Posterior vena cava (tissue), 2 donors: ENCODE measurements at regions not wholly inside any gene's neighbourhood (a gene's known extent, or its start where the extent isn't known, plus 50 kb on each side); places are given as distances from the start of the nearest gene placed in this dataset.

Source experiments
- DNase-seq: peaks from one replicate; pipeline ENCODE4 v3.0.0-alpha.2; 2020; ENCODE audit warnings: low spot score
- intact Hi-C, 2 donors: fragments of 100-400 bp; cut with DNase I; formaldehyde crosslinking; loops; one replicate each; pipeline versions ENCODE4 v1.14.1 to v1.14.2; 2022 to 2023
- donor health status: DM: yes; HTN: yes; CAD: no.
- donor health status: DM: yes; HTN: yes; CAD: no.

DNA sequence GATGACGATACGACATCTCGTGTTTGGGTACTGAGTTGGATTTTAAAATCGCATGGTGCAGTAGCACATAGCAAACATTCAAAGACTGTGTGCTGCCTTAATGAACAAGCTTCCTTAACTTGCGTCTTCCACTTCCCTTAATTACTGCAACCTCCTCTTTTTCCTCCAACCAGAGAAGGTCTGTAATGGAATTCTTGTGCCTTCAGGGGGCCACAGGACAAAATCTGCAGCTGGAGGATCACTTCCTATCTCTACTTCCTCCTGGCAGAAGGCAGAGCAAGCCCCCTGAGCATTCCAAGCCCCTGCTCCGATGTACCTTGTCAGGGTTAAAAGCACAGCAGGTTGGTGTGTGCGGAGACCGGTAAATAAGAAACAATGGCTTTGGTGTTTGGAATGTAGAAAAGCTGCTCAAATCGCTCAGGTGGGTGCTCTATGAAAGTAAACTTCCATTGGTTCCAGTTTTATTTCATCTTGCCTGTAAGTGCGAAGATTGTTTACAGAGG is 151.3 kb upstream of the UQCRFS1 start:
- DNase-seq = no peak
- intact Hi-C loops = no loop called here

DNA sequence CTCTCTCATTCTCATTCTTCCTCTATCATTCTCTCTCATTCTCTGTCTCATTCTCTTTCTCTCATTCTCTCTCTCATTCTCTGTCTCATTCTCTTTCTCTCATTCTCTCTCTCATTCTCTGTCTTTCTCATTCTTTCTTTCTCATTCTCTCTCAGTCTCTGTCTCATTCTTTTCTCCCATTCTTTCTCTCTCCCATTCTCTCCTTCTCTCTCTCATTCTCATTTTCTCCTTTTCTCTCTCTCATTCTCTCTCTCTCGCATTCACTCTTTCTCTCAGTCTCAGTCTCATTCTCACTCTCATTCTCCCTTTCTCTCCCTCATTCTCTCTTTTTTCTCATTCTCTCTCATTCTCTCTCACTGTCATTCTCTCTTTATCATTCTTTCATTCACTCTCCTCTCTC is 152.0 kb upstream of the UQCRFS1 start:
- DNase-seq = no peak
- intact Hi-C loops = no loop called here

- intact Hi-C loops = no loop called here
- DNase-seq = no peak
These were observed 153.0 kb upstream of the UQCRFS1 start for GRCh38 chr19:29365836-29366417.

DNA sequence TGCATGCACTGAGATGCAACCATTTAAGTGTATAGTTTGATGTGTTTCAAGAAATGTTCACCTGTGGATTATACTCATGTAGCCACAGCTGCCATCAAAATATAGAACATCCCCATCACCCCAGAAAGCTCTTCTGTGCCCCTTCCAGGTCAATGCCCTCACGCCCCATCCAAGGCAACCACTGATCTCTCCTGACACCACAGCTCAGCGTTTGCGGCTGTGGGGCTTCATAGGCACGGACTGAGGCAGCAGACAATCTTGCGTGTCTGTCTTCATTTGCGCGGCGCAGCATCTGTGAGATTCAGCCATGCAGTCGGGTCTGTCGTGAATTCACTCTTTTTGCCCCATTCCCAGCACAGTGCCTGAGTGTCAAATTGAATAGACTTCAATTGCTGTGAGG is 153.8 kb upstream of the UQCRFS1 start:
- DNase-seq = peak; percentile 46
- intact Hi-C loops = no loop called here

DNA sequence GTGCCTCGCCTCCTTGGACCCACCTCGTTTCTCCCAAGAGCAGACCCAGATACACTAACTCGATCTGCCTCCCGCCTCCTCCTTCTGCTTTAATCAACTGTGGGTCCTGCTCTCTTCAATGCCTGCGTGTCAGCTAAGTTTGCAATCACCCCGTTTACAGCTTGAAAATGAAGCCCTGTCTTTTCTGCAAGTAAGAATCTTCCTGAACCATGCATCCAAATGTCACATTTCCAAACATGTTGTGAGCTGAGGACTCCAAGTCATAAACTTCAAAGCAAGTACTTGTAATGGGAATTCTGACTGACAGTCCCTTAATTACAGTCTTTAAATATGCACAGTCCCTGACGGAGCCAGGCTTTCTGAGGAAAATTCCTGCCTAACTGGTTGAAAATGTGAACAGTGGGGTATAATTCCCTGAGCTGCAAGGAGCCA is 154.9 kb upstream of the UQCRFS1 start:
- no peak for DNase-seq
- intact Hi-C loops = no loop called here

DNA sequence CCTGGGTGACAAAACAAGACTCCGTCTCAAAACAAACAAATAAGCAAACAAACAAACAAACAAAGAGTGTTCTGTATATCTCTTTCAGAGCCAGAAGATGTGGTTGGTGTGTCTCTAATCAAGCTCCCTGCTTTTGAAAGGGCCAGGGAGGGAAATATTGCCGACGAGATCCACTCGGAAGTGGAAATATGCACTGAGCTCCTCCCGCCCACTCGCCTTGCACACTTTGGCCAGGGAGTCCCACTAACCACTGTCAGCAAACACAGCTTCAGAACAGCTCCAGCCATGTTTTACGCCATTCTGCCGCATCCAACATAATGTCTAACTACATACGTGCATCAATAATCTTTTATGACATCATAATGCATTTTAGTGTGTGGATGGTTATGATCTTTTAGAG is 155.5 kb upstream of the VSTM2B start:
- intact Hi-C loops = no loop called here
- peak; percentile 56 for DNase-seq

DNA sequence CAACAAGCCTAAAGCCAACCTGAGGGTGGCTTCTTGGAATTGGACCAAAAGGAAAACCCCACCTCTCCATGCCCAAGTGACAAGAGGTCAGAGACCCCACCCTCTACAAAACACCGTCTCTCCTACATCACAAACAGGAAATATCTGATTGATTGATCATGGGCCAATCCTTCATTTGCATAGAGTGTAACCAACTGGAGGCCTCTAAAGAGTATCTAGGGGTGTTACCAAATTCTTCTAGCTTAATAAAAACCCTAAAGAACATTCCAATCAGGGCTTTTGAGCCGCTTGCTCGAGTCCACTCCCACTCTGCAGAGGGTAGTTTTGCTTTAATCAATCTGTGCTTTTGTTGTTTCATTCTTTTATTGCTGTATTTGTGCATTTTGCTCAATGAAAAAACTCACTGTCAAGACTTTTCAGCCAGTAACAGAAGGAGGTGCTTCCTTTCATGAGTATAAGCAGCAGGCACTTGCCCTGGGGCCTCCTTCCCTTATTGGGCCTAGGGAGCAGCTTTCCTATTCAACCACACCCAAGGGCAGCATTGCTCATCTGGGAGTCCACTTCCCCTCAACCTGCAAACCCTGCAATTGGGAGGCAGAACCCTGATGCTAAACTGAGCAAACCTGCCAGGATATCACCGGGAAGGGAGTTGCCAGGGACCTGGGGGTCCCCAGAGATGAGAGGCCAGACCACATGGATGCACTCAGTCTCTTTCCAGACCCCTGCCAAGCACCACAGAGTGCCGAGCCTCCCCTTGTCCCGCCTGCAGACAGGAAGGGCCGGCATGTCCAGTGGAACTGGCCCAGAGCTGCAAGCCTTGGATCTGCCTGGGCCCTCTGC is 154.3 kb upstream of the VSTM2B start:
- DNase-seq = peak; percentile 29
- intact Hi-C loops = no loop called here

DNA sequence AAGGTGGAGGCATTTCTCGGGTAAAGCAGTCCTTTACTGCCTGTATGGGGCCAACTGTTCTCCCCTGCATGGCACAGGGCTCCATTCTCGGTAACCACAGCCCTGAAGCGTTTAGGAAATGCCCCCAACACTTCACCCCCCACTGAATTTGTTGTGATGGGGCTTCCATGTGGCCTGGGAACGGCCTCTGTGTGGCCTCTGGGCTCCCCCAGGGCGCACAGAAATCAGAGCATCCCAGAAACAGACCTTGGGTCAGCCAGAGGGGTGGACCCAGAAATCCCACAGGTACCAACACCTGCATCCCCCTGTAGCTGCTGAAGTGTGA is 153.7 kb upstream of the VSTM2B start:
- peak; percentile 10 for DNase-seq
- intact Hi-C loops = no loop called here

DNA sequence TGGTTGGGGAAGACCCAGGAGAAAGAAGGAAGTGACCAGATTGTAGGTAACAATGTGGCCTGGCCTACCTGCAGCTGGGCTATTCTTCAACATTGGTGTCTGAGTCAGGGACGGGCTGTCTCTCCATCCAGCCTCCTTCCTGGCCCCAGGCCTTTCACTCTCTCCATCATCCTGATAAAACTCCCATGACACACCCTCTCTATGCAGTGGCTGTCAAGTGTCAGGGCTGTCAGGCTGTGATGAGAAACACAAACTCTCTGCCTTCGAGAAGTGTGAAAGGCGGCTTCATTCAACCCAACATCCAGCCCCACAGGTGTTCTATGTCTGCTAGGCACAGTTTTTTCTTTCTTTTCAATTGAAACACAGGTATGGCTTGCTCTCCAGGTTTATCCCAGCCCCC is 153.3 kb upstream of the VSTM2B start:
- intact Hi-C loops = no loop called here
- DNase-seq = peak; percentile 13

DNA sequence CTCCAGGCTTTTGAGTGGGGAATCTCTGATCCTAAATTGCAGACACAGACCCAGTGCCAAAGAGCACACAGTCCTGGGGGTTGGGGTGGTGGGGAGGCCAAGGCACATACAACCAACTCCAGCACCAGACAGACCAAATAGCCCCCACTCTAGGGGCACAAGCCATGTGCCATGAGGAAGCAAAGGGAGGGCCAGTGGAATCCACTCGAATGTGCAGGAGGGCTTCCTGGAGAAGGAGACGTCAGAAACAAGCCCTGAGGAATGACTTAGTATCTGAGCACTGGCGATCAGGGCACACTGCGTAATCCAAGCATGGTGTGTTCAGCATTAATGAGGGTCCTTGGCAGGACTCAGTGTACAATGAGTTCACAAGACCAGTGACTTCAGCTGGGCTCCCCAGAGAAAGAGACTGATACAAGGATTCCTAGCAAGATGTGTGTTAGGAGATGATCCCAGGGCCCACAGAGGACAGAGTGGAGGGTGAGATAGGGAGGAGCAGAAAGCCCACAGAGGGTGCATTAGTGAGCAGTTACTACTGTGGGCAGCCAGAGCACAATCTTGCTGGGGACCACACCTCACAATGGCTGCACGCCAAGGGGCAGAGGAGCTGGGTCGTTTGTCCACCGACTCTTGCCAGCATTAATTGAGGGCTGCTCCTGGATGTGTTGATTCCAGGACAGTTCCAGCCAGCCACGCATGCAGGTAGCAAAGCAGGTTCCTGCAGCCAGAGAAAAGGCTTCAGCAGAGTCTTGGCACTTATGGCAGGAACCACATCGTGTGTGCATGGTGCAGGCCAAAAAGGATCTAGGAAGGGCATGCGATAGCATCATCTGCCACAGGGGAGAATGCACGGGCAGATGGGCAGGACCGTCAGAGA is 152.6 kb upstream of the VSTM2B start:
- intact Hi-C loops = no loop called here
- DNase-seq = peak; percentile 46

DNA sequence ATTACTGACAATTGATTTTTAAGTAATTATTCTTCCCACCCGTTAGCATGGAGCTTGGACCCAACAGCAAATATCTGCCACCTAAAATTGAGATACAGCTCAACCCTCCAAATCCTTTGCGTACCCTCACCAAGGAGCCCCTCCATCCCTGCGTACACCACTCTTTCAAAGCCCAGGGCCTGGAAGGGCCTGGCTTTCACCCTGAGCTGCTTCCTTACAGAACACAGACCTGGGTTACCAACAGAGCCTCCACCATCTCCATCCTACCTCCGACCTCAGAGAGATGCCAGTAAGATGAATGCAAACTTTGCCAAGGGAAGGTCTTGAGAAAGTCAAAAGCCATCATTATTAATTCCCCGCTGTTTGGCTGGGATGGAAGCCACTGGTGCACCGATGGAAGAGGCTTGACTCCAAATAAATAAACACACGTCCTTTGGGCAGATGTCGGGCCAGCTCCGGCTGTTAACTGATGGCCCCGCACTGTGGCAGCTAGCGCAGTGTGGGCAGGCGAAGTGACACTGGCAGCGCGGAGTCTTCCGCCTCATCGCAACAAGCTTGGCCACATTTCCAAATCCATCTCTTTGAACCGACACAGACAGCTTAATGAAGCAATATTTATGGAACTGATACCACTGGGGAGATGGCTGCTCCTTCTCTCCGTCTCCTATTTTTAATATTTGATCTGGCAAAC is 150.2 kb upstream of the VSTM2B start:
- DNase-seq = peak; percentile 32
- intact Hi-C loops = no loop called here

DNA sequence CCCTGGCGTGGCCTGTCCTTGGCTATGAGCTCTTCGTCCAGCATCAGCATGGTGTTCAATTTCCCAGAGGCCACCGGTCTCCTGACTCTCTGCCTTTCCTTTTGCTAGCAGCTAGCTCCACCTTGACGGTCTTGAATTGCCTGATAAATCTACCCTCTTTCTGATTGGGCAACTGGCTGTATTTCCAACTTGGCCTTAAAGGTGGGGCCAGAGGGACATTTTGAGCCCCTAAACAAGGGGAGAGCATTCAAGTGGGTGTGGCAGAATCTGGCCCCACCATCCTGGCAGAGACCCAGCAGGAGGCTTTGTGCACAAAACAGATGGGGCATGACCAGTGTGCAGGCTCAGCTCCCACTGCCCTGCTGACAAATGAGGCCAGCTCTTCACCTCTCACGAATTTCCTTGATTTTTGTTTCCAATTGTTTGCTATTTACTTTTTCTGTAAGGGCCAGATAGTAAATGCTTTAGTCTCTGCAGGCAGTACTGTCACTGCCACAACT is 148.9 kb upstream of the VSTM2B start:
- intact Hi-C loops = no loop called here
- peak; percentile 48 for DNase-seq

GRCh38 chr19:29378126-29378525 is 147.7 kb upstream of the VSTM2B start:
- intact Hi-C loops = no loop called here
- DNase-seq = no peak

GRCh38 chr19:29378543-29379080 is 147.2 kb upstream of the VSTM2B start:
- DNase-seq = peak; percentile 47
- intact Hi-C loops = no loop called here

DNA sequence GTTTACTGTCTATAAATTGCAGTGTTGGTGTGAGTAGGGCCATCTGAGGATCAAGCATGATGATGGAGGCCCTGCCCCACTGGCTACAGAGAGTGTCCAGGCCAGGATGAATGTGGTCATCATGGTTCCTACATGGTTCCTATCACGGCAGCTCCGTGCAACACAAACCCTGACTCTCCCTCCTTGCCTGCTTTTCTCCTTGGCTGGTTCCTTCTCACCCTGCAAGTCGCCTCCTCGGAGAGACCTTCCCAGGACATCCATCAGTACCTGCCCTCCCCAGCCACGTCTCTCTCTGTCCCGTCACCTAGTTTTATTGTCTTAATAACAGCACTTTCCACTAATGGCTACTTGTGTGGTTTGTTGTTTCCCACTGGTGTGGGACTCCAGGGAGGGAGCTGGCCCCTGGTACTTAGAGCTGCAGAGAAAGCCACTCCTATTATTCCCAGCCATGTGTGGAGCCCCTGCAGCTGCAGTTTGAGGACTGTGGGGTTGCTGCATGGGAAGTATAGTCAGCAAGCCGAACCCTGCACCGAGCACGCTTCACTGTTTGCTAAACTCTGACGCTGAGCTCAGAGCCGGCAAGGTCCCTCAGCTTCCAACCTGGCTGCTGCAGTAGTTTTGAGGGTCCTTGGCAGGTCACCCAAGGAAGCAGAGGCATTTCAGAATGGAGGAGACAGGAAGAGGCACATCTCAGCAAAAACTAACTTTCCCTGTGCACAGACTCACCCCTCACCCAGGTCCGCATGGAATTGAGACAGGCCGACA is 146.4 kb upstream of the VSTM2B start:
- intact Hi-C loops = no loop called here
- peak; percentile 60 for DNase-seq

DNA sequence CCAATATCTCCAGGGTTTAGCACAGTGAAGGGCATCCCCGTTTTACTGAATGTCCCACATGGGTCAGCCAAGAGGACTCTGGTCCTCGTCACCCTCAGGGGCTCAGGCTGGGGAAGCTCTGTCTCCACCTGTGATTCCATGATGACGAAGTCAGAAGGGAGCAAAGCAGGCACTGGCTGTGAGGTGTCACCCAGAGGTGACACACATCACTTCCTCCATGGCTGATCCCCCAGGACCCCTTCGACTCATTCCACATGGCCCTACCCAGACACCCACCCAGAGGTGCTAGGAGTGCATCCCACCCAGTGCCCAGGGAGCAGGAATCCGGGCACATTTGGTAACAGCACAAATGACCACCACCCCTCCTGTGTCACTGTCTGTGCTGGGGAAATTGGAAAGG is 145.2 kb upstream of the VSTM2B start:
- peak; percentile 19 for DNase-seq
- intact Hi-C loops = no loop called here

DNA sequence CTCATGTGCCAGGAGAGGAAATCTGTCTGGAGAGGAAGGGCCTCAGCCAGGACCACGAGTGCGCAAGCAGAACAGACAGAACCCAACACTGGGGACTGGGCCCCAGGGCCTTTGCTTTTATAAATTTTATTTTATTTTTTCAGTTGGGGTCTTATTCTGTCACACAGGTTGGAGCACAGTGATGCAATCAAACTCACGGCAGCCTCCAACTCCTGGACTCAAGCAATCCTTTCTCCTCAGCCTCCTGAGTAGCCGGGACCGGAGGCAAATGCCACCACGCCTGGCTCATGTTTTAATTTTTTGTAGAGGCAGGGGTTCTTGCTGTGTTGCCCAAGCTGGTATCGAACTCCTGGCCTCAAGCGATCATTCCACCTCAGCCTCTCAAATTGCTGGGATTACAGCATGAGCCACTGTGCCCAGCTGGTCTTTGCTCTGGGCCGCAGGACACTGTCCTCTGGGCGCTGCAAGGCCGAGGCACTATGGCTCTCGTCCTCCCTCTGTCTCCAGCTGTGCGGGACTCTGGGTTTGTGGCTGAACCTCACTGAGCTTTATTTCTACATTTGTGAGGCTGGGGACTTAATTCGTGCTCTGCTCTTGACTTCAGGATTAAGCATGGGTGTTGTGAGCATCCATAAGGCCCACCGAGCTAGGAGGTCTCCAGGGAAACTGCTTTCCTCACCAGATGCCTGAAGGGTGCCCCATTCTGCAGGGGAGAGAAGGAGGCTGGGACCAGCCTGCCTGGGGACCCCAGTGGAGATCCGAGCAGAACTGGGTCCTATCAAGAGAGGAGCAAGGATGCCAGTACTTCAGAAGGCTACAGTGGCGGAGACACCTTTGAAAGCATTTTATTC is 144.2 kb upstream of the VSTM2B start:
- intact Hi-C loops = no loop called here

More for the DNA sequence above, 144.2 kb upstream of the VSTM2B start:
- DNase-seq = peak; percentile 59
